Stomach (tissue), 8 donors: ENCODE measurements at regions not wholly inside any gene's neighbourhood (a gene's known extent, or its start where the extent isn't known, plus 50 kb on each side); places are given as distances from the start of the nearest gene placed in this dataset.

Experiments used
- DNase-seq, 2 donors: peaks; one replicate each; pipeline versions ENCODE4 v3.0.0 to v3.0.0-alpha.2; 2013 to 2019
- H3K27ac ChIP-seq, 5 donors: fragments of 200-600 bp in 4 of 5; sonication (generic) in 4 of 5; one replicate each; pipeline ENCODE4 v1.5.1; 2013 to 2019; ENCODE audit warnings: mild to moderate bottlenecking in 1 of 5, moderate library complexity in 1 of 5
- H3K27me3 ChIP-seq, 3 donors: fragments of 200-600 bp; sonication (generic); one replicate each; pipeline ENCODE4 v1.5.1; 2017 to 2019; ENCODE audit warnings: mixed run types in 1 of 3
- H3K36me3 ChIP-seq, 4 donors: fragments of 200-600 bp; sonication (generic); 1 replicate in 3 of 4; 2 replicates in 1 of 4; pipeline ENCODE4 v1.5.1; 2016 to 2019
- H3K4me1 ChIP-seq, 4 donors: fragments of 200-600 bp; sonication (generic); one replicate each; pipeline ENCODE4 v1.5.1; 2016 to 2019
- H3K4me3 ChIP-seq, 4 donors: fragments of 200-600 bp; sonication (generic) in 3 of 4; one replicate each; pipeline ENCODE4 v1.5.1; 2016 to 2019; ENCODE audit warnings: mild to moderate bottlenecking in 1 of 4
- H3K9me3 ChIP-seq, 4 donors: fragments of 200-600 bp; sonication (generic); one replicate each; pipeline ENCODE4 v1.5.1; 2016 to 2019
- CTCF ChIP-seq, 7 experiments: fragments of 450-650 bp in 4 of 7; fragments of 200-600 bp in 3 of 7; sonication (generic) in 3 of 7; IDR thresholded peaks; one replicate each; pipeline ENCODE4 v1.5.1; 2016 to 2019; ENCODE audit warnings: antibody characterized with exemption in 7 of 7, control low read depth in 2 of 7, mild to moderate bottlenecking in 1 of 7
- EP300 ChIP-seq: sonication (generic); formaldehyde crosslinking; IDR thresholded peaks from one replicate; pipeline ENCODE4 v1.6.1; 2017; ENCODE audit warnings: antibody characterized with exemption
- POLR2A ChIP-seq, 4 donors: fragments of 450-650 bp; IDR thresholded peaks; one replicate each; pipeline ENCODE4 v1.6.1; 2016; ENCODE audit warnings: antibody characterized with exemption in 4 of 4, control low read depth in 2 of 4, mild to moderate bottlenecking in 1 of 4, moderate library complexity in 1 of 4
- POLR2AphosphoS5 ChIP-seq, 3 donors: sonication (generic); formaldehyde crosslinking; IDR thresholded peaks; one replicate each; pipeline ENCODE4 v1.6.1; 2016; ENCODE audit warnings: antibody characterized with exemption in 3 of 3
- WGBS, 5 donors: extraction: QIAGEN DNeasy Blood & Tissue Kit in 3 of 5; methylation state at CpG; one replicate each; pipeline versions ENCODE4 v1.1.5 to v1.1.7; 2013 to 2018; 5-methylcytosine and 5-hydroxymethylcytosine counted together
- intact Hi-C: fragments of 100-400 bp; cut with DNase I; formaldehyde crosslinking; loops from one replicate; pipeline ENCODE4 v1.15.1; 2023; ENCODE audit warnings: low total_unique reads
- donor health status: healthy with polysubstance abuse.
- donor health status: Bipolar disorder and iron deficiency.
- donor health status: healthy.

GRCh38 chr6:113047932-113048331, 700.8 kb downstream of the RFPL4B start:
- Histone ChIP-seq H3K4me3 (no peak overlapping the region), H3K9me3 (no peaks in the 10 kb centered on the region), H3K36me3 (no peaks in the 10 kb centered on the region), H3K4me1 (no peaks in the 10 kb centered on the region), H3K27me3 (no peaks in the 10 kb centered on the region), H3K27ac (no peak overlapping the region)
- TF ChIP-seq EP300 = no peak
- no peak for TF ChIP-seq POLR2A (IDR thresholded peaks at IDR 0.05)
- no peak for TF ChIP-seq POLR2AphosphoS5 (IDR thresholded peaks at IDR 0.05)
- no peak for TF ChIP-seq CTCF (IDR thresholded peaks at IDR 0.05)
- DNase-seq = no peak
- WGBS, 5 donors = 85 to 93% (median 89%) methylated on average over 2 of the region's 2 CpGs
- intact Hi-C loops = no loop called here

- intact Hi-C loops = no loop called here
Measured at GRCh38 chr6:113048741-113049140, 701.6 kb downstream of the RFPL4B start.

GRCh38 chr6:113049190-113049589, 702.1 kb downstream of the RFPL4B start:
- H3K4me3 ChIP-seq = no peak overlapping the region
- H3K4me1 ChIP-seq = no peaks in the 10 kb centered on the region
- no peak for DNase-seq
- no peaks in the 10 kb centered on the region for H3K36me3 ChIP-seq
- no peaks in the 10 kb centered on the region for H3K27me3 ChIP-seq
- no peaks in the 10 kb centered on the region for H3K9me3 ChIP-seq
- TF ChIP-seq EP300 = no peak
- no peak for TF ChIP-seq CTCF (IDR thresholded peaks at IDR 0.05)
- TF ChIP-seq POLR2A (IDR thresholded peaks at IDR 0.05) = no peak
- TF ChIP-seq POLR2AphosphoS5 (IDR thresholded peaks at IDR 0.05) = no peak
- intact Hi-C loops = no loop called here
- no peak overlapping the region for H3K27ac ChIP-seq
- 84 to 89% (median 88%) methylated on average over 2 of the region's 2 CpGs for WGBS, 5 donors

More at GRCh38 chr6:113048741-113049140, 701.6 kb downstream of the RFPL4B start:
- Histone ChIP-seq H3K4me3 (no peak overlapping the region), H3K27me3 (no peaks in the 10 kb centered on the region), H3K9me3 (no peaks in the 10 kb centered on the region), H3K4me1 (no peaks in the 10 kb centered on the region), H3K36me3 (no peaks in the 10 kb centered on the region), H3K27ac (no peak overlapping the region)
- no peak for DNase-seq
- WGBS, 5 donors = 74 to 89% (median 76%) methylated on average over 3 of the region's 3 CpGs
- TF ChIP-seq EP300 = no peak
- no peak for TF ChIP-seq POLR2A (IDR thresholded peaks at IDR 0.05)
- no peak for TF ChIP-seq CTCF (IDR thresholded peaks at IDR 0.05)
- TF ChIP-seq POLR2AphosphoS5 (IDR thresholded peaks at IDR 0.05) = no peak

- intact Hi-C loops = no loop called here
- no peaks in the 10 kb centered on the region for H3K4me1 ChIP-seq
- no peaks in the 10 kb centered on the region for H3K27me3 ChIP-seq
- no peaks in the 10 kb centered on the region for H3K36me3 ChIP-seq
- no peak overlapping the region for H3K4me3 ChIP-seq
- H3K27ac ChIP-seq = no peak overlapping the region
- DNase-seq = peak in 1 of 2 donors; percentile 24
- whole genome bisulfite sequencing, 5 donors = 50 to 61% (median 58%) methylated on average over 6 of the region's 6 CpGs
- TF ChIP-seq EP300 (no peak), CTCF (IDR thresholded peaks at IDR 0.05) (no peak), POLR2AphosphoS5 (IDR thresholded peaks at IDR 0.05) (no peak)
- H3K9me3 ChIP-seq = no peaks in the 10 kb centered on the region
Measured at GRCh38 chr6:113050010-113050858, 703.1 kb downstream of the RFPL4B start.
